Vagina (tissue), 2 donors: ENCODE measurements at regions not wholly inside any gene's neighbourhood (a gene's known extent, or its start where the extent isn't known, plus 50 kb on each side); places are given as distances from the start of the nearest gene placed in this dataset.

Experiments
- DNase-seq, 2 donors: peaks; one replicate each; pipeline ENCODE4 v3.0.0-alpha.2; 2017; ENCODE audit errors: extremely low spot score in 2 of 2
- H3K27ac ChIP-seq: fragments of 200-600 bp; sonication (generic); one replicate; pipeline ENCODE4 v1.5.1; 2019
- H3K27me3 ChIP-seq: fragments of 200-600 bp; sonication (generic); one replicate; pipeline ENCODE4 v1.5.1; 2019
- H3K36me3 ChIP-seq, 2 donors: fragments of 200-600 bp; sonication (generic); one replicate each; pipeline ENCODE4 v1.5.1; 2017 to 2019
- H3K4me1 ChIP-seq: fragments of 200-600 bp; sonication (generic); one replicate; pipeline ENCODE4 v1.5.1; 2019
- H3K4me3 ChIP-seq, 2 donors: fragments of 200-600 bp; sonication (generic); 1 replicate in 1 of 2; 2 replicates in 1 of 2; pipeline ENCODE4 v1.5.1; 2016 to 2019
- H3K9me3 ChIP-seq: fragments of 200-600 bp; sonication (generic); one replicate; pipeline ENCODE4 v1.5.1; 2019
- CTCF ChIP-seq, 3 experiments: fragments of 450-650 bp in 2 of 3; fragments of 200-600 bp in 1 of 3; sonication (generic) in 1 of 3; IDR thresholded peaks; one replicate each; pipeline ENCODE4 v1.5.1; 2017 to 2019; ENCODE audit warnings: antibody characterized with exemption in 3 of 3, mild to moderate bottlenecking in 2 of 3, moderate library complexity in 2 of 3
- POLR2A ChIP-seq, 2 donors: fragments of 450-650 bp; IDR thresholded peaks; one replicate each; pipeline ENCODE4 v1.6.1; 2017; ENCODE audit warnings: antibody characterized with exemption in 2 of 2, mild to moderate bottlenecking in 2 of 2, moderate library complexity in 2 of 2
- POLR2AphosphoS5 ChIP-seq, 2 donors: sonication (generic); formaldehyde crosslinking; IDR thresholded peaks; one replicate each; pipeline ENCODE4 v1.9.0; 2017; ENCODE audit warnings: antibody characterized with exemption in 2 of 2, mild to moderate bottlenecking in 2 of 2, low read depth in 1 of 2; ENCODE audit not compliant: insufficient read depth in 1 of 2
- intact Hi-C: fragments of 100-400 bp; cut with DNase I; formaldehyde crosslinking; loops from one replicate; pipeline ENCODE4 v1.15.1; 2023

DNA sequence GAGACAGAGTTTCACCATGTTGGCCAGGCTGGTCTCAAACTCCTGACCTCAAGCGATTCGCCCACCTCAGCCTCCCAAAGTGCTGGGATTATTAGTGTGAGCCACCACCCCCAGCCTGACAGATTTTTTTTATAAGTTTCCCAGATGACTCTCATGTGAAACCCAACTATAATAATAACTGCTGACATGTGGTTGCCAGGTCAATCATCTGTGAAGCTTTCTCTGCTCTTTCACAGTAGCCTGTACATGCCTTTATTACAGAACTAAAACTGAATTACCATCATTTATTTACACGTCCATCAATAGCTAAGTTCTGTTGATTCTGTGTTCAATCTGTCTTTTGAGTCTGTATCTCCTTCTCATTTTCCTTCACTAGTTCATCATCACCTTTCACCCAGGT is 218.5 kb downstream of the RPS29 start:
- DNase-seq, result no peak
- Histone ChIP-seq H3K4me3 (no peak overlapping the region), H3K9me3 (no peaks in the 10 kb centered on the region), H3K36me3 (no peaks in the 10 kb centered on the region), H3K4me1 (no peaks in the 10 kb centered on the region), H3K27ac (no peak overlapping the region), H3K27me3 (no peaks in the 10 kb centered on the region)
- intact Hi-C loops, result no loop called here
- TF ChIP-seq POLR2AphosphoS5 (IDR thresholded peaks at IDR 0.05; ENCODE audit: insufficient read depth in 1 of 2, low read depth in 1 of 2) (no peak), POLR2A (IDR thresholded peaks at IDR 0.05) (no peak), CTCF (IDR thresholded peaks at IDR 0.05) (no peak)

GRCh38 chr14:49366416-49366815 is 219.8 kb downstream of the RPS29 start:
- intact Hi-C loops, result no loop called here
- Histone ChIP-seq H3K4me1 (no peaks in the 10 kb centered on the region), H3K36me3 (no peaks in the 10 kb centered on the region), H3K4me3 (no peak overlapping the region), H3K27ac (no peak overlapping the region), H3K9me3 (no peaks in the 10 kb centered on the region), H3K27me3 (no peaks in the 10 kb centered on the region)
- DNase-seq, result no peak
- TF ChIP-seq POLR2A (IDR thresholded peaks at IDR 0.05), result no peak
- no peak for TF ChIP-seq CTCF (IDR thresholded peaks at IDR 0.05)
- TF ChIP-seq POLR2AphosphoS5 (IDR thresholded peaks at IDR 0.05; ENCODE audit: insufficient read depth in 1 of 2, low read depth in 1 of 2), result no peak

DNA sequence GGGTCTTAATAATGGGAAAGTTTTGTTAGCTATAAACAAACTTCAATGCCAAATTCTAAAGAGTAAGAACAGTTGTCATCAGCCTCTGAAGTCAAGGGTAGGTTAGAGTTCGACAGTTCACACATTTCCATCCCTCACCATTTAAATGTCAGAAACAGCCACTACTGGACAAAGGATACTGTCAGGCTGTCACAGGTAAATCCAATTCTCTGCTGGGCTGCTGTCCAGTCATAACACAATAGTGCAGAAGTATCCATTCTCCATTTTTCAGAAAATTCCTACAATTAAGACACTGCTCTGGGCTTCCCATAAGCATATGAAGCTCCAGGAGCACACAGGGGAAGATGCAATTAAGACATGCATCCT is 221.4 kb downstream of the RPS29 start:
- no peaks in the 10 kb centered on the region for H3K36me3 ChIP-seq
- H3K27me3 ChIP-seq, result no peaks in the 10 kb centered on the region
- H3K27ac ChIP-seq, result no peak overlapping the region
- H3K4me1 ChIP-seq, result no peaks in the 10 kb centered on the region
- no peak overlapping the region for H3K4me3 ChIP-seq
- intact Hi-C loops, result no loop called here
- no peaks in the 10 kb centered on the region for H3K9me3 ChIP-seq
- TF ChIP-seq POLR2A (IDR thresholded peaks at IDR 0.05) (no peak), CTCF (IDR thresholded peaks at IDR 0.05) (no peak), POLR2AphosphoS5 (IDR thresholded peaks at IDR 0.05; ENCODE audit: insufficient read depth in 1 of 2, low read depth in 1 of 2) (no peak)
- no peak for DNase-seq

DNA sequence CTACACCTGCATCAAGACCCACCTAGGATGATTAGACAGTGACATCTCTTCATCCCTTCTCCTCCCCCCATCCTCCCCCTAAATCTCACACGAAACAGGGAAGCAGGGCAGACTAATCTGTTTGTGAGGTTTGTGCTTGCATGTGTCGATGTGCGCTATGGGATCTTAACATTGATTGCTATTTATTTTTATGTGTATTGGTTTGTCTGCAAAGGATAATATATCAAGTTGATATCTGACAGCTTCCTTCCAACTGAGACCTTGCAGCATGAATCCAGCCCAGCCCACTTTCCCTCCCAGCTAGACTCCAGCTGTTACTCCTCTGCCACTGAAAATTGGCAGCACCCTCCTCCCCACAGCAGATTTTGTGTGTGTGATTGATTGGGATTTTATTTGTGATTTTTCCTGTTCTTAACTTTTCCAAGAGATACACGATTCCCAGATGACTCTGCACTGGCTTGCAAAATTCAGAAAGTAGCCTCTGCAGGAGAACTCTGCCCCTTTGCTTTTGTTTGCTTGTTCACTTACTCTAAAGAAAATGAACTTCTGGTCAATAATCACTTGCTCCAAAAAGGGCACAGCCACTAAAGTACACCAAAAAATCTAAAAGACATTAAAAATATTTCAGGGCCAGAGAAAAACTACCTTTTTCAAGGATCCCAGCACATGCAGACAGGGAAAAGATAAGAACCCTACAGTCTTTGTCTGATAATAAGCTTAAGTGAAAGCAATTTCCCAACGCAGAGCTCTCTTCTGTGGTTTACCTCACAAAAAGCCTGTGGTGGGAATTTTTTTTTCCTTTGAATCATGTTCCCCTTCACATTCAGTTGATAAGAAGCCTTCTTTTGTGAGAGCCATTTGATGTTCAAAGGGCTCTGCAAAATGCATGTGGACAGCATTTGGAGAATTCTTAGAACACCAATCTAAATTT is 222.1 kb downstream of the RPS29 start:
- no peaks in the 10 kb centered on the region for H3K9me3 ChIP-seq
- no peak for DNase-seq
- H3K4me1 ChIP-seq, result no peaks in the 10 kb centered on the region
- H3K4me3 ChIP-seq, result no peak overlapping the region
- TF ChIP-seq CTCF (IDR thresholded peaks at IDR 0.05) (no peak), POLR2A (IDR thresholded peaks at IDR 0.05) (no peak), POLR2AphosphoS5 (IDR thresholded peaks at IDR 0.05; ENCODE audit: insufficient read depth in 1 of 2, low read depth in 1 of 2) (no peak)
- intact Hi-C loops, result no loop called here
- no peak overlapping the region for H3K27ac ChIP-seq
- no peaks in the 10 kb centered on the region for H3K36me3 ChIP-seq
- no peaks in the 10 kb centered on the region for H3K27me3 ChIP-seq

DNA sequence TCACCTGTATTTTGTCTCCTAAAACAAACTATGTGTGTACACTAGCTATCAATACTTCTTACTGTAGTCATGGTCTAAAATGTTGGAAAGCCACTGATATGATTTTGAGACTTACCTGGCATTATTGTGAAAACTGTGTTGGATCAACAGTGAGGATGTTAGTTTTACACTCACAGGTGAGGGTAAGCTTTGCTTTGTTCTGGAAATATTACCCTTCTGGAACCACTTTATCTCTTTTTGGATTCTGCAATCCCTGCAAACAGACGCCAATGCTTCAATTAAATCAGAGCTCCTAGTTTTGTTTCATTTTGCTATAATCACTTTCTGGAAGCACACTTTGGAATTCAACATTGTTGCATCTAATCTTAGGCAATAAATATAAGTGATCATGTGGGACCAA is 223.3 kb downstream of the RPS29 start:
- TF ChIP-seq CTCF (IDR thresholded peaks at IDR 0.05), result no peak
- TF ChIP-seq POLR2A (IDR thresholded peaks at IDR 0.05), result no peak
- no peak for TF ChIP-seq POLR2AphosphoS5 (IDR thresholded peaks at IDR 0.05; ENCODE audit: insufficient read depth in 1 of 2, low read depth in 1 of 2)

More for the DNA sequence above, 223.3 kb downstream of the RPS29 start:
- DNase-seq, result no peak
- H3K36me3 ChIP-seq, result no peaks in the 10 kb centered on the region
- no peaks in the 10 kb centered on the region for H3K27me3 ChIP-seq
- H3K9me3 ChIP-seq, result no peaks in the 10 kb centered on the region
- no peaks in the 10 kb centered on the region for H3K4me1 ChIP-seq
- H3K4me3 ChIP-seq, result no peak overlapping the region
- H3K27ac ChIP-seq, result no peak overlapping the region
- intact Hi-C loops, result no loop called here
